Activated CD4-positive, alpha-beta T cell treated with anti-CD3 and anti-CD28 coated beads for 4 hours (primary cell): ENCODE measurements at regions not wholly inside any gene's neighbourhood (a gene's known extent, or its start where the extent isn't known, plus 50 kb on each side); places are given as distances from the start of the nearest gene placed in this dataset.

Experiments used
- DNase-seq, 2 donors: peaks; one replicate each; pipeline ENCODE4 v3.0.0-alpha.2; 2020

DNA sequence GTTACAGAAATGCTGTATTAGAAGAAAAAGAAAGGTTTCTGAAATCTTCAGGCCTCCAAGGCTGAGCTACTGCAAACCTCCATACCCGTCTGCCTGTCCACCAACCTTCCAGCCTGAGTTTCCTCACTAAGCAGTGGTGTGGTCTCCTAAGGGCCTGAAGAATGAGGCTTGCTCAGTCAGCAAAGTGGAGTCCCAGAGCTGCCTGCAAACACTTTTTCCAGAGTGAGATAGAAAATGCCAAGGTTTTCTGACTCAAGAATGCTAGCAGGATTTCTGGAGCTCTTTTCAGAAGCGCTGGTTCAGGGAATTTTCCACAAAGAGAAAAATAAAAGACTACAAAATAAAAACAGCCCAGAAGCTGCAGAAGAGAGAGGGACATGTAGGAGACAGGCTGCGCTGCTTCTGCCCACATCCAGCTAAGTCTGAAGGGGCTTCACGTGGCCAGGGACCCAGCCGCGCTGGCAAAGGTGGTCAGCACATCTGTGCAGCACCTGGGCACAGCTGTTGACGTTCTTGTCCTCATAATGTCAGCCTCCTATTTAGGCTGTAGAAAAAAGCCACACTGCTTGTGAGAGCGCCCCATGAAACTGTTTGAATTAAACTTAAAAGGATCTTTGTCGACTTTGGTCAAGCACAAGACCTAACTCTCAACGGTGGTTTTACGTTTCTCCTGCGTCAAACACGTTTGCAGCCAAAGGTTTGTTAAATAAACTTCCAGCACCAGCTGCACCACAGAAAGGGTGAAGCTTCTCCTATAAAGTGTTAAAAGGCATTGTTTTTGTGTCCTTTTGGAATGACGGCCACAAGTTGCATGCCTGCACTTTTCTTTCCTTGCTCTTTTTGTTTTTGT lies 209.0 kb downstream of the THBS2 start:
- DNase-seq, result no peak

- DNase-seq, result no peak
Observed at GRCh38 chr6:169042061-169042460, 211.6 kb downstream of the THBS2 start.

GRCh38 chr6:169041078-169041477 lies 212.6 kb downstream of the THBS2 start:
- no peak for DNase-seq

GRCh38 chr6:169038691-169039090 lies 215.0 kb downstream of the THBS2 start:
- DNase-seq, result no peak

GRCh38 chr6:169035385-169036240 lies 218.0 kb downstream of the THBS2 start:
- DNase-seq, result no peak

- DNase-seq, result no peak
Observed at GRCh38 chr6:169034516-169035167, 219.0 kb downstream of the THBS2 start.

DNA sequence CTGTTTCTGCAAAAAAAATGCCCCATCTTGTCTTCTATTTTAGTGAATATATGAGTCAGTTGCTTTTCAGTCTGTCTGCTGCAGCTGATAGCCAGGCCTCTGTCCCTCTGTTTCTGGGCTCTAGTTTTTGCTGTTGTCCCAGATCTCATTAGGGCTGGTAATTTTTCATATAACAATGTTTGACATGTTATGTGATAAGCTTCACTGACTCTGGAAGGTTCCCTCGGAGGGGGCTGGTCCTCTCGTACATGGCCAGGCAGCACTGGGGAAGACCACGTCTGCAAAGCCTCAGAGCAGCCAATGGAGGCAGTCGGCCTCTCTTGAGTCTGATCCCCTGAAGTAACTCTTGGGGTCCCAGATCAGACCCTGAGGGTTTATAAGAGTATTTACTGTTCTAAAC lies 223.8 kb downstream of the THBS2 start:
- no peak for DNase-seq

DNA sequence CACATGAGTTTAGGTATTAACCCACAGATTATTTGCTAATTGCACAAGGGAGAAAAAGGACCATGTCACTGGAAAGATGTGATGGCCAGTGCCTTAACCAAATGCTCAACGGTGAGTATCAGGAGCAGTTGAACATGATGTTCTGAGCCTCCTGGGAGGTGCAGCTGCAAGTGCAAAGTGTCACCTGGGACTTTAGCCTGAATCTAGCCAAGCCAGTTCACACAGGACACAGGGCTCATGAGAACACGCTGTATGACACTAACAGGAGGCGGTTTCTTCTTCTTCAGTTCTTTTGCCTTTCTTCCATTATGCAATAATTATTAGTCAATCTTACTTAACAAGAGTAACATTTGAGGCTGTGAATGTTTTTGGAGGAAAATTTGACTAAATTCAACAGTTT lies 225.3 kb downstream of the THBS2 start:
- no peak for DNase-seq

DNA sequence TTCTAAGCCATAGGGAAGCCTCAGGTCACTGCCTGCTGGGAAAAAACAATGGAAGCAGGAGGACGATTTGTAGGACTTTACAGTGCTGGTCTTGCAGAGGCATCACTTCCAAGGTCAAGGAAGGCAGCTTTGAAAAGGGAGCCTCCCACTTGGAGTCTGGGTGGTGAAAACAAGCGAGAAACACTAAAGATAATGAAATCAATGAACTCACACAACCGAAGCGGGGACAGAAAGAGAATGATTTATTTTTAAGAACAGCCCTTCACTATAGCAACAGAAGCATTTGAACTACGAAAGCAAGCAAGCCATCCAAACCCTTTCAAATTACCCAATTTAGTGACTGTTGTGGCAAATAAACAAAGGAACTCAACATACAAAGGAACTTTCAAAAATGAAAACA lies 227.5 kb downstream of the THBS2 start:
- no peak for DNase-seq

GRCh38 chr6:169024047-169024660 lies 229.5 kb downstream of the THBS2 start:
- DNase-seq, result no peak

DNA sequence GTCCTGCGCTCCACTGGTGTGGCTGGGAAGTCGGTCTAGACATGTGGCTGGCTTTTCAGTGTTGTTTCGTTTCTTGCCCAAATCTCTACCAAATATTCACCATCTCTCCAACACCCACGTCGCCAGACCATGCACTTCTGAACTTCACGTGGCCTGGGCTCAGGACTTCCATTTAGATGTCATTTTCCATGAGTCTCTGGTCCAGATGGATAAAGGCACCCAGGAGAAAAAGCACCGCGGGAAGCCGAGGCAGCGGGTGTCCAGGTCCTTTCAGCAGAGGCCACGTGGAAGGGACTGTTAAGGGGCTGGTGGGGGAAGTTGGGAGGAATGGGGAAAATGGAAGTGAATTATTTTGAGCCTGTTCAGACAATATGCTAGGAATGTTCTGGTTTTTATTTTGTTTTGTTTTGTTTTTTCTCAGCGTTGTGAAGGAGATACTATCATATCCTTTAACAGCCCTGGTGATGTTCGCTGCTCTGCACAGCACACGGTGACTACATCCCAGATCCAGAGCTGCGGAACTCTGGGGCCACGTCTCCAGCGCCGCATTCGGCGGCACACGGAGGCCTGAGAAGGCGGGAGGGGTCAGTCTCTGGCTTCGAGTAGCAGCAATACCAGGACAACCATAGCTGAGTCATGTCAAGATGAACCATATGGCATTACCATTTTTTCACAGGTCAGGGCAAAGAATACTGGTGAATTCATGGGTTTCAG lies 230.3 kb downstream of the THBS2 start:
- DNase-seq, result no peak

DNA sequence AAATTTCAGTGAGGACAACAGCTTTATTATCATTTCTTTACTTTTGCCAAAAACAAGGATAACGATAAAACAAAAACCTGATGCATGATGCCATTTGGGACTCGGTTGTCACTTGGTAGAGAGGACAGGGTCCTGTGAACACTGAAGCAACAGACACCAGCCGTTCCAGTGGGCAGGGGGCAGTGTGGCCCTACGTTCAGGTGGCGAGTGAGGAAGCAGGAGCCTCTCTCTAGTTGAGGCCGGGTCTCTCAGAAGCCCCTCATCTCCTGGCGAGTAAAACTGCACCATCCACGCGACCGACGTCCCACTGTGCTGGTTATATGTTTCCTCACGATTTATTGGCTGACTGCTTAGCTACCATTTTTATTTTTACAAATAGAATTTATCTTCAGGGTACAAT lies 231.6 kb downstream of the THBS2 start:
- no peak for DNase-seq

GRCh38 chr6:169020821-169021220 lies 232.8 kb downstream of the THBS2 start:
- DNase-seq, result no peak

DNA sequence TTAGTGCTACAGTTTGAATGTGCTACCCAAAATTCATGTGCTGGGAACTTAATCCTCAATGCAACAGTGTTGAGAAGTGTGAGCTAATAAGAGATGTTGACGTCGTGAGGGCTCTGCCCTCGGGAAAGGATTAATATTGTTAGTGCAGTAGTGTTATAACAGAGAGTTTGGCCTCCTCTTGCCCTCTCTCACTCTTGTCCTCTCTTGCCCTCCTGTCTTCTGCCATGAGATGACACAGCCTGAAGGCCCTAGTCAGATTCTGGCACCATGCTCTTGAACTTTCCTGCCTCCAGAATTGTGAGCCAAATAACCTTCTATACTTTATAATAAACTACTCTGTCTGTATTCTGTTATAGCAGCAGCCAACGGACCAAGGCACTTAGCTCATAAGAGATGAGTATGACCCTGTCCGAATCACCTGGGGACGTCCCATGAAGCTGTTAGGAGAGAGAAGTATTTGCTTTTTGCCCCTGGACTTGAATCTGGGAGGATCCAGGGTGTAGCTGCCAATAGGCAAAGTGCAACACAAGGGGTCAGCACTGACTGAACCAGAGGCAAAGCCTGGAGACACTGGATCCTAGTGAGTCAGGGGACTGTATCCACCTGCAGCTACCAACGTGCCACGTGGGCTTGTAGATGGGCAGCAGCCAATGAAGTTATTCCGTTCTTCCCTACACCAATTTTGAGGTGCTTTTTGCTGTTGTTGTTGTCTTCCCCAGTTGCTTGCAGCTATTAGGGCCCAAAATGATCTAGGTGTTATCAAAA lies 233.7 kb downstream of the THBS2 start:
- no peak for DNase-seq

GRCh38 chr6:169019111-169019510 lies 234.5 kb downstream of the THBS2 start:
- no peak for DNase-seq

DNA sequence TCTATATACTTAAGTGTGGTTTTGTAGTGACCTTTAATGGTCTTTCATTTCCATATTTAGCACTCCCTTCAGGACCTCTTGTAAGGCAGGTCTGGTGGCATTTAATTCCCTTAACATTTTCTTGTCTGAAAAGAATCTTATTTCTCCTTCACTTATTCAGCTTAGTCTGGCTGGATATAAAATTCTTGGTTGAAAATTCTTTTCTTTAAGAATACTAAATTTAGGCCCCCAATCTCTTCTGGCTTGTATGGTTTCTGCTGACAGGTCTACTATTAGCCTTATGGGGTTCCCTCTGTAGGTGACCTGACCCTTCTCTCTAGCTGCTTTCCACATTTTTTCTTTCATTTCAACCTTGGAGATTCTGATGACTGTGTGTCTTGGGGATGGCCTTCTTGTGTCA lies 236.9 kb downstream of the THBS2 start:
- no peak for DNase-seq

- DNase-seq, result no peak
Observed at GRCh38 chr6:169014211-169015197, 239.1 kb downstream of the THBS2 start.

DNA sequence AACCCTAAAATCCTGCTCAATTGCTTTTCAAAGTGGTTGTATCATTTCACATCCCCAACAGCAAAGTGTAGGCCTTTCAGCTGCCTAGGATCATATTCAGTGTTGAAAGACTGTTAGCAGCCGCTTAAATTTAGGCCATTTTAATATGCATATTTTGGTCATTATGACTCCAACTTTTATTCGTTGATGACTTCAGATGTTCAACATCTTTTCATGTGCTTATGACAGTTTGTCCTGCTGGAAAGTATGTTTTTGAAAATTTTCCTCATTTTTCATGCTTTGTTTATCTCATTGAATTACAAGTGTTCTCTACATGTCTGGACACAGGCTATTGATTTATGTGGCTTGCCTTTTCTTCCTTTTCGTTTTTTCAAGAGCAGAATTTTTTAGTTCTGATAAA lies 244.0 kb downstream of the THBS2 start:
- DNase-seq, result no peak

- no peak for DNase-seq
Observed at GRCh38 chr6:169008641-169009257, 244.9 kb downstream of the THBS2 start.

- DNase-seq, result no peak
Observed at GRCh38 chr6:169005166-169005565, 248.5 kb downstream of the THBS2 start.
